ENCODE measurements at regions not wholly inside any gene's neighbourhood (a gene's known extent, or its start where the extent isn't known, plus 50 kb on each side); places are given as distances from the start of the nearest gene placed in this dataset.

DNA sequence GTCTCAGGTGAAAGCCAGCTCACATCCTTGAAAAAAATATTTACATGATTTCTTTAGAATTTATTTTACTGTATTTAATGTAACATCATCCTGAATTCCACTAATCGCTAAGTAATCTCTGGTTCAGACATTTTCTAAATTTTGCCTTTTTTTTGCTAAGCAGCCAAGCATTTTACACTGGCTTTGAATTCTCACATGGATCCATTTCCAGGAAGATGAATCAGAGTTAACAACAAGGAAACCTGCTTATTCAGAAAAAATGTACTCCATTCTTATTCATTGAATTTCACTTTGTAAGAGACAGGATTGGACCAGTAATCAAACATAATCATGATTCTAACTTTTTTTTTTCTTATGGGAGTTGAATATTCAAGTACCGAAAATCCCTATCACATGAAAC lies 1785.1 kb upstream of the FLRT2 start:
- no peak overlapping the region for H3K9ac ChIP-seq (ENCODE audit: low read length)
- no peaks in the 10 kb centered on the region for H3K9me2 ChIP-seq (ENCODE audit: low read depth, low read length)
- no peaks in the 10 kb centered on the region for H3K27me3 ChIP-seq (ENCODE audit: insufficient read depth, low read length)
- H3K4me3 ChIP-seq (ENCODE audit: low read depth, low read length, poor library complexity, severe bottlenecking) = no peak overlapping the region
- no peak overlapping the region for H3K27ac ChIP-seq (ENCODE audit: low read depth, low read length, poor library complexity, severe bottlenecking)
- H4K20me1 ChIP-seq (ENCODE audit: insufficient read depth, low read length) = no peaks in the 10 kb centered on the region
- no peak overlapping the region for H2AFZ ChIP-seq (ENCODE audit: low read length)
- no peaks in the 10 kb centered on the region for H3K9me3 ChIP-seq (ENCODE audit: low read length)
- H3K4me1 ChIP-seq (ENCODE audit: insufficient read depth, low read length, severe bottlenecking) = no peaks in the 10 kb centered on the region
- no peak for TF ChIP-seq EZH2 (IDR thresholded peaks at IDR 0.05; ENCODE audit: borderline replicate concordance, low read length)
- TF ChIP-seq, protein P1, sequence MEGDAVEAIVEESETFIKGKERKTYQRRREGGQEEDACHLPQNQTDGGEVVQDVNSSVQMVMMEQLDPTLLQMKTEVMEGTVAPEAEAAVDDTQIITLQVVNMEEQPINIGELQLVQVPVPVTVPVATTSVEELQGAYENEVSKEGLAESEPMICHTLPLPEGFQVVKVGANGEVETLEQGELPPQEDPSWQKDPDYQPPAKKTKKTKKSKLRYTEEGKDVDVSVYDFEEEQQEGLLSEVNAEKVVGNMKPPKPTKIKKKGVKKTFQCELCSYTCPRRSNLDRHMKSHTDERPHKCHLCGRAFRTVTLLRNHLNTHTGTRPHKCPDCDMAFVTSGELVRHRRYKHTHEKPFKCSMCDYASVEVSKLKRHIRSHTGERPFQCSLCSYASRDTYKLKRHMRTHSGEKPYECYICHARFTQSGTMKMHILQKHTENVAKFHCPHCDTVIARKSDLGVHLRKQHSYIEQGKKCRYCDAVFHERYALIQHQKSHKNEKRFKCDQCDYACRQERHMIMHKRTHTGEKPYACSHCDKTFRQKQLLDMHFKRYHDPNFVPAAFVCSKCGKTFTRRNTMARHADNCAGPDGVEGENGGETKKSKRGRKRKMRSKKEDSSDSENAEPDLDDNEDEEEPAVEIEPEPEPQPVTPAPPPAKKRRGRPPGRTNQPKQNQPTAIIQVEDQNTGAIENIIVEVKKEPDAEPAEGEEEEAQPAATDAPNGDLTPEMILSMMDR (IDR thresholded peaks at IDR 0.05; ENCODE audit: low read length) = no peak
- H3F3A ChIP-seq (ENCODE audit: insufficient read depth, low read length) = no peaks in the 10 kb centered on the region
- no peaks in the 10 kb centered on the region for H3K79me2 ChIP-seq (ENCODE audit: insufficient read depth, low read length)
- no peak overlapping the region for H3K4me2 ChIP-seq (ENCODE audit: low read length)
- no peaks in the 10 kb centered on the region for H3K36me3 ChIP-seq (ENCODE audit: insufficient read depth, low read length)

DNA sequence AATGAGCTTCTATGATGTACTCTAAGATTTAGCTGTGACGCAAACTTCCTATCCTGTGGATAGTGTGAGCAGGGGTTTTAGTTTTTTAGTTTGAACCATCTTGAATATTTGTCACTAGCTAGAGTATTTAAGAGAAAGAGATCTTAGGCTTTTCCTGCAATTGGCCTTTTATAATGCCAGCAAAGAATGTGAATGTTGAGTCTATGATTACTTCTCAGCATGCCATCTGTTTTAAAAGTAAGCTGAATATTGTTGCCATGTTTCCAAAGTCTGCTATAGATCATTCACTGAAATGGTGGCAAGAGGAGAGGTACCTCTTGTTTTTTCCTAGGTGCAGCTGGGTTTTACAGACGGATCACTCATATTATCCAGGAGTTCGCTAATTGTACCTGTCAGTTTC lies 1783.6 kb upstream of the FLRT2 start:
- Histone ChIP-seq H3K79me2 (ENCODE audit: insufficient read depth, low read length) (no peaks in the 10 kb centered on the region), H4K20me1 (ENCODE audit: insufficient read depth, low read length) (no peaks in the 10 kb centered on the region), H3K4me3 (ENCODE audit: low read depth, low read length, poor library complexity, severe bottlenecking) (no peak overlapping the region), H3K36me3 (ENCODE audit: insufficient read depth, low read length) (no peaks in the 10 kb centered on the region), H3K4me1 (ENCODE audit: insufficient read depth, low read length, severe bottlenecking) (no peaks in the 10 kb centered on the region), H3K9me2 (ENCODE audit: low read depth, low read length) (no peaks in the 10 kb centered on the region), H3K27me3 (ENCODE audit: insufficient read depth, low read length) (no peaks in the 10 kb centered on the region), H3K9me3 (ENCODE audit: low read length) (no peaks in the 10 kb centered on the region), H3K27ac (ENCODE audit: low read depth, low read length, poor library complexity, severe bottlenecking) (no peak overlapping the region), H3K4me2 (ENCODE audit: low read length) (no peak overlapping the region), H2AFZ (ENCODE audit: low read length) (no peak overlapping the region), H3F3A (ENCODE audit: insufficient read depth, low read length) (no peaks in the 10 kb centered on the region), H3K9ac (ENCODE audit: low read length) (no peak overlapping the region)
- TF ChIP-seq, protein P1 (IDR thresholded peaks at IDR 0.05; ENCODE audit: low read length) = no peak
- no peak for TF ChIP-seq EZH2 (IDR thresholded peaks at IDR 0.05; ENCODE audit: borderline replicate concordance, low read length)

DNA sequence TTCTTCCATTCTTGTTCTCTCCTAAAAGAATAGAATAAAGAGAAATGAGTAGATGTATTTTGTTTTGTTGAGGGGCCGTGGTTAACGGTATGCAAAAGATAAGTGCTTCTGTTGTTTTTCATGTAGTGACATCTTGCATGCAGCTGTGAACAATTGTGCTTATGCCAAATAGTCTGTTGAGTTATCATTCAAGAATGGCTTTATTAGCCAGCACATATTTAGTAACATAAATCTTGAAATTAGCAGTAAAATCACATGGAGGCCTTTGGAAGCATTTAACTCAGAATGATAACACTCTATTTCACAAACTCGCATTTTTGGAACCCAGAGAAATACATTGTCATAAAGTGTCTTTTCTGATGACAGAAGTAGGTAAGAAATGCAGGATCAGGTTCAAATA lies 1772.0 kb upstream of the FLRT2 start:
- H4K20me1 ChIP-seq (ENCODE audit: insufficient read depth, low read length) = no peaks in the 10 kb centered on the region
- no peaks in the 10 kb centered on the region for H3K9me2 ChIP-seq (ENCODE audit: low read depth, low read length)
- H2AFZ ChIP-seq (ENCODE audit: low read length) = no peak overlapping the region
- TF ChIP-seq, protein P1 (IDR thresholded peaks at IDR 0.05; ENCODE audit: low read length) = no peak
- TF ChIP-seq EZH2 (IDR thresholded peaks at IDR 0.05; ENCODE audit: borderline replicate concordance, low read length) = no peak
- H3K4me1 ChIP-seq (ENCODE audit: insufficient read depth, low read length, severe bottlenecking) = no peaks in the 10 kb centered on the region
- no peak overlapping the region for H3K4me2 ChIP-seq (ENCODE audit: low read length)
- H3K9me3 ChIP-seq (ENCODE audit: low read length) = no peaks in the 10 kb centered on the region
- no peak overlapping the region for H3K9ac ChIP-seq (ENCODE audit: low read length)
- no peaks in the 10 kb centered on the region for H3K79me2 ChIP-seq (ENCODE audit: insufficient read depth, low read length)
- H3K36me3 ChIP-seq (ENCODE audit: insufficient read depth, low read length) = no peaks in the 10 kb centered on the region
- H3F3A ChIP-seq (ENCODE audit: insufficient read depth, low read length) = no peaks in the 10 kb centered on the region
- H3K27me3 ChIP-seq (ENCODE audit: insufficient read depth, low read length) = no peaks in the 10 kb centered on the region
- H3K4me3 ChIP-seq (ENCODE audit: low read depth, low read length, poor library complexity, severe bottlenecking) = no peak overlapping the region
- H3K27ac ChIP-seq (ENCODE audit: low read depth, low read length, poor library complexity, severe bottlenecking) = no peak overlapping the region
